ENCODE measurements at regions not wholly inside any gene's neighbourhood (a gene's known extent, or its start where the extent isn't known, plus 50 kb on each side); places are given as distances from the start of the nearest gene placed in this dataset.
"Not testable (repeated sequence)": the region's sequence is repeated elsewhere in the genome, so short reads cannot be mapped to it uniquely, and the experiment has no call there.

- no peak for DNase-seq
These were observed 464.0 kb upstream of the ZMIZ1 start for GRCh38 chr10:78604721-78605120.

GRCh38 chr10:78605800-78606350 lies 462.9 kb upstream of the ZMIZ1 start:
- DNase-seq, result no peak

- DNase-seq, result not testable (repeated sequence)
These were observed 462.0 kb upstream of the ZMIZ1 start for GRCh38 chr10:78606766-78607165.

GRCh38 chr10:78609976-78610375 lies 458.8 kb upstream of the ZMIZ1 start:
- no peak for DNase-seq

- DNase-seq, result no peak
These were observed 455.6 kb upstream of the ZMIZ1 start for GRCh38 chr10:78613132-78613531.

- DNase-seq, result no peak
These were observed 454.5 kb upstream of the ZMIZ1 start for GRCh38 chr10:78614267-78614666.

- DNase-seq, result no peak
These were observed 454.0 kb upstream of the ZMIZ1 start for GRCh38 chr10:78614744-78615143.

- no peak for DNase-seq
These were observed 452.6 kb upstream of the ZMIZ1 start for GRCh38 chr10:78616125-78616695.

GRCh38 chr10:78617115-78617514 lies 451.7 kb upstream of the ZMIZ1 start:
- no peak for DNase-seq

GRCh38 chr10:78617631-78618030 lies 451.1 kb upstream of the ZMIZ1 start:
- DNase-seq, result no peak

GRCh38 chr10:78618050-78618449 lies 450.7 kb upstream of the ZMIZ1 start:
- DNase-seq, result no peak

- DNase-seq, result no peak
These were observed 449.5 kb upstream of the ZMIZ1 start for GRCh38 chr10:78619115-78619851.

- no peak for DNase-seq
These were observed 448.9 kb upstream of the ZMIZ1 start for GRCh38 chr10:78619896-78620295.

GRCh38 chr10:78620985-78621799 lies 447.6 kb upstream of the ZMIZ1 start:
- no peak for DNase-seq

GRCh38 chr10:78623578-78624215 lies 445.1 kb upstream of the ZMIZ1 start:
- DNase-seq, result no peak

GRCh38 chr10:78624791-78625190 lies 444.0 kb upstream of the ZMIZ1 start:
- no peak for DNase-seq

- DNase-seq, result no peak
These were observed 442.3 kb upstream of the ZMIZ1 start for GRCh38 chr10:78626471-78626870.

GRCh38 chr10:78627254-78627795 lies 441.4 kb upstream of the ZMIZ1 start:
- no peak for DNase-seq

GRCh38 chr10:78628976-78629375 lies 439.8 kb upstream of the ZMIZ1 start:
- DNase-seq, result no peak

- DNase-seq, result no peak
These were observed 439.0 kb upstream of the ZMIZ1 start for GRCh38 chr10:78629773-78630172.

GRCh38 chr10:78630944-78631838 lies 437.6 kb upstream of the ZMIZ1 start:
- no peak for DNase-seq

GRCh38 chr10:78634389-78634815 lies 434.4 kb upstream of the ZMIZ1 start:
- DNase-seq, result no peak

All from CD4-positive, alpha-beta T cell treated with Interferon alpha-2 for 1 hour (primary cell).